AG09309 (cell line): ENCODE measurements at regions not wholly inside any gene's neighbourhood (a gene's known extent, or its start where the extent isn't known, plus 50 kb on each side); places are given as distances from the start of the nearest gene placed in this dataset.

Source experiments
- DNase-seq: peaks from one replicate; pipeline ENCODE4 v3.0.0-alpha.2; 2010; ENCODE audit warnings: low read depth
- H3K4me3 ChIP-seq: 2 replicates; pipeline ENCODE4 v1.5.1; 2011; ENCODE audit warnings: mild to moderate bottlenecking, low read depth, low read length, moderate library complexity; ENCODE audit not compliant: control insufficient read depth
- CTCF ChIP-seq: IDR thresholded peaks from 2 replicates; pipeline ENCODE4 v1.5.1; 2011; ENCODE audit warnings: mild to moderate bottlenecking, low read depth, low read length, inconsistent platforms; ENCODE audit not compliant: insufficient read depth, control insufficient read depth; ENCODE audit errors: missing control alignments

- DNase-seq, result no peak
- TF ChIP-seq CTCF, result no peak
- no peak overlapping the region for H3K4me3 ChIP-seq
Measured at GRCh38 chr11:92845805-92846204, 123.6 kb upstream of the MTNR1B start.

GRCh38 chr11:92846491-92847125 lies 122.8 kb upstream of the MTNR1B start:
- TF ChIP-seq CTCF, result no peak
- DNase-seq, result no peak
- H3K4me3 ChIP-seq, result no peak overlapping the region

GRCh38 chr11:92848578-92848977 lies 120.9 kb upstream of the MTNR1B start:
- DNase-seq, result no peak
- TF ChIP-seq CTCF, result no peak
- no peak overlapping the region for H3K4me3 ChIP-seq

GRCh38 chr11:92850296-92850826 lies 119.1 kb upstream of the MTNR1B start:
- DNase-seq, result no peak
- no peak for TF ChIP-seq CTCF
- H3K4me3 ChIP-seq, result no peak overlapping the region

GRCh38 chr11:92852229-92852628 lies 117.2 kb upstream of the MTNR1B start:
- no peak for DNase-seq
- no peak for TF ChIP-seq CTCF
- H3K4me3 ChIP-seq, result no peak overlapping the region

- DNase-seq, result no peak
- H3K4me3 ChIP-seq, result no peak overlapping the region
Measured at GRCh38 chr11:92852946-92853345, 116.5 kb upstream of the MTNR1B start.

More at GRCh38 chr11:92852946-92853345, 116.5 kb upstream of the MTNR1B start:
- TF ChIP-seq CTCF, result no peak
